DOHH2 (cell line): ENCODE measurements at regions not wholly inside any gene's neighbourhood (a gene's known extent, or its start where the extent isn't known, plus 50 kb on each side); places are given as distances from the start of the nearest gene placed in this dataset.

ENCODE experiments used
- H3F3A ChIP-seq: fragments of 200-600 bp; sonication (generic), shearing (Covaris generic); 2 replicates; pipeline ENCODE4 v1.6.0; 2016; ENCODE audit warnings: antibody characterized with exemption, mild to moderate bottlenecking; ENCODE audit not compliant: control insufficient read depth, insufficient read depth
- H3K27ac ChIP-seq: fragments of 200-600 bp; sonication (generic); 2 replicates; pipeline ENCODE4 v1.5.1; 2014; ENCODE audit warnings: low read depth, mild to moderate bottlenecking, low read length, moderate library complexity
- H3K27me3 ChIP-seq: fragments of 200-600 bp; sonication (generic); 2 replicates; pipeline ENCODE4 v1.6.1; 2014; ENCODE audit warnings: mild to moderate bottlenecking, low read length, mixed read lengths; ENCODE audit not compliant: control insufficient read depth
- H3K36me3 ChIP-seq: fragments of 200-600 bp; sonication (generic); 2 replicates; pipeline ENCODE4 v1.6.1; 2014; ENCODE audit warnings: mild to moderate bottlenecking, low read length, moderate library complexity, mixed read lengths; ENCODE audit not compliant: control insufficient read depth
- H3K4me1 ChIP-seq: fragments of 200-600 bp; sonication (generic); 2 replicates; pipeline ENCODE4 v1.6.1; 2014; ENCODE audit warnings: mild to moderate bottlenecking, low read length, mixed read lengths; ENCODE audit not compliant: control insufficient read depth
- H3K4me2 ChIP-seq: fragments of 200-600 bp; sonication (generic); 2 replicates; pipeline ENCODE4 v1.6.0; 2014; ENCODE audit warnings: mild to moderate bottlenecking, low read length, moderate library complexity
- H3K4me3 ChIP-seq: fragments of 200-600 bp; sonication (generic); 2 replicates; pipeline ENCODE4 v1.5.1; 2014; ENCODE audit warnings: mild to moderate bottlenecking, low read length, mixed read lengths
- H3K79me2 ChIP-seq: fragments of 200-600 bp; sonication (generic); 2 replicates; pipeline ENCODE4 v1.6.1; 2014; ENCODE audit warnings: mild to moderate bottlenecking, low read length, mixed read lengths; ENCODE audit not compliant: control insufficient read depth
- H3K9me2 ChIP-seq: fragments of 200-600 bp; sonication (generic); replicated peaks from 2 replicates; pipeline ENCODE4 v1.6.1; 2014; ENCODE audit warnings: mild to moderate bottlenecking, low read length, mixed read lengths; ENCODE audit not compliant: control insufficient read depth
- H3K9me3 ChIP-seq: fragments of 200-600 bp; sonication (generic); 2 replicates; pipeline ENCODE4 v1.6.1; 2014; ENCODE audit warnings: antibody characterized with exemption, low read length, mixed read lengths; ENCODE audit not compliant: control insufficient read depth, insufficient read depth
- H4K20me1 ChIP-seq: fragments of 200-600 bp; sonication (generic); 2 replicates; pipeline ENCODE4 v1.6.0; 2014; ENCODE audit warnings: low read depth, mild to moderate bottlenecking, antibody characterized with exemption, low read length, moderate library complexity; ENCODE audit not compliant: control insufficient read depth, insufficient read depth
- EZH2phosphoT487 ChIP-seq: fragments of 200-600 bp; sonication (generic); IDR thresholded peaks from 2 replicates; pipeline ENCODE4 v1.6.1; 2017; ENCODE audit warnings: borderline replicate concordance, mild to moderate bottlenecking, antibody characterized with exemption, low read length, moderate library complexity, mixed read lengths
- TF ChIP-seq, protein P1 (sequence below): fragments of 200-600 bp; sonication (generic); IDR thresholded peaks from one replicate; pipeline ENCODE4 v1.5.1; 2014; ENCODE audit warnings: antibody characterized with exemption, mild to moderate bottlenecking, low read depth, low read length; ENCODE audit not compliant: poor library complexity, severe bottlenecking

DNA sequence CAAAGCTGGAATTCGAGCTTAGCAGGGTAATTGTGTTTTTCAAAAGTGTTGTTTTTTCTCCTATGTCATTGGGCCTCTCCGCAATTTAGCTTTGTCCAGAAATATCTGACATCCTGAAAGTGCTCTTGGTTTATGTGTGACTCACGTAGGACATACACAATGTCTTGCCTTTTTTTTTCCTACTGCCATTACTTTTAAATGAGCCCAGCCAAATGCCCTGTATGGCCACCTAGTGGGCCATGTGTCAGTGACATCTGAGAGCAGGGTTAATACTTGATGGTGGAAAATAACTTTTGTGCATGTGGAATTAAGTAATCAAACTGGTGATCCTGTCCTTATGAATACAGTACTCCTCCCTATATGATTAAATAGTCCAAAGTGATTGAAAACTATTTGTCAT, 1411.1 kb upstream of the TENM3 start:
- no peaks in the 10 kb centered on the region for H3K36me3 ChIP-seq
- no peak overlapping the region for H3K4me3 ChIP-seq
- no peak overlapping the region for H3K4me2 ChIP-seq
- no peak overlapping the region for H3K27ac ChIP-seq
- TF ChIP-seq, protein P1, sequence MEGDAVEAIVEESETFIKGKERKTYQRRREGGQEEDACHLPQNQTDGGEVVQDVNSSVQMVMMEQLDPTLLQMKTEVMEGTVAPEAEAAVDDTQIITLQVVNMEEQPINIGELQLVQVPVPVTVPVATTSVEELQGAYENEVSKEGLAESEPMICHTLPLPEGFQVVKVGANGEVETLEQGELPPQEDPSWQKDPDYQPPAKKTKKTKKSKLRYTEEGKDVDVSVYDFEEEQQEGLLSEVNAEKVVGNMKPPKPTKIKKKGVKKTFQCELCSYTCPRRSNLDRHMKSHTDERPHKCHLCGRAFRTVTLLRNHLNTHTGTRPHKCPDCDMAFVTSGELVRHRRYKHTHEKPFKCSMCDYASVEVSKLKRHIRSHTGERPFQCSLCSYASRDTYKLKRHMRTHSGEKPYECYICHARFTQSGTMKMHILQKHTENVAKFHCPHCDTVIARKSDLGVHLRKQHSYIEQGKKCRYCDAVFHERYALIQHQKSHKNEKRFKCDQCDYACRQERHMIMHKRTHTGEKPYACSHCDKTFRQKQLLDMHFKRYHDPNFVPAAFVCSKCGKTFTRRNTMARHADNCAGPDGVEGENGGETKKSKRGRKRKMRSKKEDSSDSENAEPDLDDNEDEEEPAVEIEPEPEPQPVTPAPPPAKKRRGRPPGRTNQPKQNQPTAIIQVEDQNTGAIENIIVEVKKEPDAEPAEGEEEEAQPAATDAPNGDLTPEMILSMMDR: no peak
- no peak for TF ChIP-seq EZH2phosphoT487
- no peaks in the 10 kb centered on the region for H3K4me1 ChIP-seq
- H3F3A ChIP-seq: no peaks in the 10 kb centered on the region
- no peaks in the 10 kb centered on the region for H3K9me3 ChIP-seq
- H3K79me2 ChIP-seq: no peaks in the 10 kb centered on the region
- H3K27me3 ChIP-seq: no peaks in the 10 kb centered on the region
- no peaks in the 10 kb centered on the region for H3K9me2 ChIP-seq
- no peaks in the 10 kb centered on the region for H4K20me1 ChIP-seq

DNA sequence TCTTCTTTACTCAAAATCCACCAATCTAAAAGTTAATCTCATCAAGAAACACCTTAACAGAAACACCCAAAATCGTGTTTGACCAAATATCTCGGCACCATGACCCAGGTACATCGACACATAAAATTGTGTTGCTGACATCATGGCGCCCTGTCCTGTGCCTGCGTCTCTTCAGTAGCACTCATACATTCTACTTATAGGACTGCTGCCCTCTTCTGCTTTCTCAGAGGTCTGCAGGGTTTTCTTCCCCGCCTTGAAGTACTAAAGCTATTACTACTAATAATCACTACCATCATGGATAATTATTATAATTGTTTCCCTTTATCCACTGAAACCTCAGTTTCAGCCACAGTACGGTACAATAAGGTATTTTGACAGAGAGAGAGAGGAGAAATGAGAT, 1403.1 kb upstream of the TENM3 start:
- Histone ChIP-seq H3K9me3 (no peaks in the 10 kb centered on the region), H3K79me2 (no peaks in the 10 kb centered on the region), H3K4me3 (no peak overlapping the region), H3K27me3 (no peaks in the 10 kb centered on the region), H3K9me2 (no peaks in the 10 kb centered on the region), H3K36me3 (no peaks in the 10 kb centered on the region), H3K4me1 (no peaks in the 10 kb centered on the region), H3K27ac (no peak overlapping the region), H4K20me1 (no peaks in the 10 kb centered on the region), H3K4me2 (no peak overlapping the region), H3F3A (no peaks in the 10 kb centered on the region)
- TF ChIP-seq, protein P1: no peak
- TF ChIP-seq EZH2phosphoT487: no peak

DNA sequence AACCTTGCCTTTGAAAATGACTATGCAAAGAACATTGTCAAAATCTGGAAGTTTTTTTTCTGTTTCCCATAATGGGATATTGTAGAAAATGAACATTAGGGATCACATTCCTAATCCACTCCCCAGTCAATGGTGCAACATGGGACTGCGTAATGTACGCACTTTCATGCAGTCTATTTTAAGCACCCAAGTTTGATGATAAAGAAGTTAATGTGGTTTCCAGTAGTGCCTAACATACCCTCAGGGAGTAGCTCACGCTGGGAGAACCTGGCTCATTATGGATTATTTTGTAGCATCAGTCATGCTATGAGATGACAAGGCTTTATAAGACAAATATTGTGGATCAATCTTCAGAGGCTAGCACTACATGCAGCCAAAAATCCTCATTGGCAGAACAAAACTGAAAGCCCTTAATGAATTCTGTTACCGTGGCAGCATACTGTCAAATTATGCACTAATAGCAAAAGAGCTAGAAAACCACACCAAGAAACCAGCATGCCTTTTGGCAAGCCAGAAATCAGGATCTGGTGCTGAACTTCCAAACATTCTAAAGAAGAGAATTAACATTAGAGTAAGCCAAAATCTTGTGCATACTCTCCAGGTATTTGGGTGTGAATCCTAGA, 1392.8 kb upstream of the TENM3 start:
- Histone ChIP-seq H3K27me3 (no peaks in the 10 kb centered on the region), H3K4me3 (no peak overlapping the region), H3K4me2 (no peak overlapping the region), H3K27ac (no peak overlapping the region), H3K36me3 (no peaks in the 10 kb centered on the region), H3K4me1 (no peaks in the 10 kb centered on the region), H3F3A (no peaks in the 10 kb centered on the region), H3K9me2 (no peaks in the 10 kb centered on the region), H3K79me2 (no peaks in the 10 kb centered on the region), H3K9me3 (no peaks in the 10 kb centered on the region), H4K20me1 (no peaks in the 10 kb centered on the region)
- TF ChIP-seq EZH2phosphoT487: no peak
- TF ChIP-seq, protein P1: no peak

DNA sequence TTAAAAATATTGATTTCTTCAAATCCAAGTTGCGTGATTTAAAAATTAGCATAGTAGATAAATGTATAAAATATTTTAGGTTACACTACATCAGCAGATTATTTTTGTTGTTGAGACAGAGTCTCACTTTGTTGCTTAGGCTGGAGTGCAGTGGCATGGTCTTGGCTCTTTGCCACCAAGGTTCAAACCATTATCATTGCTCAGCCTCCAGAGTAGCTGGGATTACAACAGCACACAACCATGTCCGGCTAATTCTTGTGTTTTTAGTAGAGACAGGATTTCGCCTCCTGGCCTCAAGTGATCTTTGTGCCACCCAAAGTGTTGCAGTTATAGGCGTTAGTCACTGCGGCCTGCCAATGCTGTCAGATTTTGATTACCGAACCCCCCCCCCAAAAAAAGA, 1390.5 kb upstream of the TENM3 start:
- H4K20me1 ChIP-seq: no peaks in the 10 kb centered on the region
- no peaks in the 10 kb centered on the region for H3K27me3 ChIP-seq
- no peaks in the 10 kb centered on the region for H3F3A ChIP-seq
- TF ChIP-seq, protein P1: no peak
- no peak for TF ChIP-seq EZH2phosphoT487
- no peaks in the 10 kb centered on the region for H3K9me2 ChIP-seq
- H3K36me3 ChIP-seq: no peaks in the 10 kb centered on the region
- no peaks in the 10 kb centered on the region for H3K4me1 ChIP-seq
- H3K9me3 ChIP-seq: no peaks in the 10 kb centered on the region
- no peak overlapping the region for H3K4me3 ChIP-seq
- no peak overlapping the region for H3K27ac ChIP-seq
- no peak overlapping the region for H3K4me2 ChIP-seq
- H3K79me2 ChIP-seq: no peaks in the 10 kb centered on the region
